Progenitor cell of endocrine pancreas (in vitro differentiated cells): ENCODE measurements at regions not wholly inside any gene's neighbourhood (a gene's known extent, or its start where the extent isn't known, plus 50 kb on each side); places are given as distances from the start of the nearest gene placed in this dataset.

ENCODE experiments used
- DNase-seq: peaks from one replicate; pipeline ENCODE4 v3.0.0; 2021; ENCODE audit warnings: low spot score; ENCODE audit not compliant: unreplicated experiment
- H3K27ac Mint-ChIP-seq: 2 replicates; pipeline ENCODE4 v1.8.0; 2021; ENCODE audit warnings: mild to moderate bottlenecking, moderate library complexity, mixed read lengths
- H3K27me3 Mint-ChIP-seq: 2 replicates; pipeline ENCODE4 v1.8.0; 2021; ENCODE audit warnings: mixed read lengths
- H3K36me3 Mint-ChIP-seq: 2 replicates; pipeline ENCODE4 v1.8.0; 2022; ENCODE audit warnings: mixed read lengths; ENCODE audit not compliant: insufficient read depth
- H3K4me1 Mint-ChIP-seq: 2 replicates; pipeline ENCODE4 v1.8.0; 2021; ENCODE audit warnings: low read depth, mixed read lengths
- H3K4me3 Mint-ChIP-seq: 2 replicates; pipeline ENCODE4 v1.8.0; 2021; ENCODE audit warnings: low read depth, mild to moderate bottlenecking, moderate library complexity, mixed read lengths
- H3K9me3 Mint-ChIP-seq: 2 replicates; pipeline ENCODE4 v1.8.0; 2021; ENCODE audit warnings: low read depth, mixed read lengths
- CTCF ChIP-seq: fragments of 200-600 bp; sonication (generic); IDR thresholded peaks from one replicate; pipeline ENCODE4 v1.5.0; 2021; ENCODE audit warnings: antibody characterized with exemption, mild to moderate bottlenecking; ENCODE audit not compliant: unreplicated experiment

- Mint-ChIP-seq H3K36me3 (no peaks in the 10 kb centered on the region), H3K4me3 (no peak overlapping the region), H3K27ac (no peak overlapping the region), H3K4me1 (no peaks in the 10 kb centered on the region), H3K9me3 (no peaks in the 10 kb centered on the region), H3K27me3 (no peaks in the 10 kb centered on the region)
- no peak for DNase-seq
- TF ChIP-seq CTCF, result no peak
These were observed 860.9 kb upstream of the MDGA2 start for GRCh38 chr14:48536318-48536717.

GRCh38 chr14:48527832-48528231, 852.4 kb upstream of the MDGA2 start:
- peaks cover 4% of the 10 kb centered on the region for H3K9me3 Mint-ChIP-seq
- no peaks in the 10 kb centered on the region for H3K36me3 Mint-ChIP-seq
- H3K4me3 Mint-ChIP-seq, result no peak overlapping the region
- H3K4me1 Mint-ChIP-seq, result no peaks in the 10 kb centered on the region
- no peak for TF ChIP-seq CTCF
- no peak for DNase-seq
- no peak overlapping the region for H3K27ac Mint-ChIP-seq
- H3K27me3 Mint-ChIP-seq, result no peaks in the 10 kb centered on the region

- H3K9me3 Mint-ChIP-seq, result peaks cover 4% of the 10 kb centered on the region
- no peak for DNase-seq
These were observed 850.9 kb upstream of the MDGA2 start for GRCh38 chr14:48526307-48526706.

GRCh38 chr14:48504921-48505320, 829.5 kb upstream of the MDGA2 start:
- H3K27me3 Mint-ChIP-seq, result no peaks in the 10 kb centered on the region
- no peak for DNase-seq
- no peaks in the 10 kb centered on the region for H3K4me1 Mint-ChIP-seq
- H3K36me3 Mint-ChIP-seq, result no peaks in the 10 kb centered on the region
- H3K9me3 Mint-ChIP-seq, result no peaks in the 10 kb centered on the region
- TF ChIP-seq CTCF, result no peak
- no peak overlapping the region for H3K4me3 Mint-ChIP-seq
- no peak overlapping the region for H3K27ac Mint-ChIP-seq

More at GRCh38 chr14:48526307-48526706, 850.9 kb upstream of the MDGA2 start:
- no peaks in the 10 kb centered on the region for H3K4me1 Mint-ChIP-seq
- H3K4me3 Mint-ChIP-seq, result no peak overlapping the region
- no peak overlapping the region for H3K27ac Mint-ChIP-seq
- no peaks in the 10 kb centered on the region for H3K36me3 Mint-ChIP-seq
- TF ChIP-seq CTCF, result no peak
- H3K27me3 Mint-ChIP-seq, result no peaks in the 10 kb centered on the region

- no peak for TF ChIP-seq CTCF
- Mint-ChIP-seq H3K36me3 (no peaks in the 10 kb centered on the region), H3K4me1 (no peaks in the 10 kb centered on the region), H3K4me3 (no peak overlapping the region), H3K27ac (no peak overlapping the region), H3K27me3 (no peaks in the 10 kb centered on the region), H3K9me3 (no peaks in the 10 kb centered on the region)
- no peak for DNase-seq
These were observed 815.4 kb upstream of the MDGA2 start for GRCh38 chr14:48490756-48491155.
